PC-3 (cell line): ENCODE measurements at regions not wholly inside any gene's neighbourhood (a gene's known extent, or its start where the extent isn't known, plus 50 kb on each side); places are given as distances from the start of the nearest gene placed in this dataset.

Source experiments
- CTCF ChIP-seq: fragments of 300-600 bp; sonication (generic); conservative IDR thresholded peaks from 2 replicates; pipeline ENCODE4 v1.5.1; 2017; ENCODE audit warnings: antibody characterized with exemption, low read depth, mild to moderate bottlenecking, low read length
- EZH2 ChIP-seq: fragments of 300-600 bp; sonication (generic); IDR thresholded peaks from one replicate; pipeline ENCODE4 v1.6.1; 2017; ENCODE audit warnings: antibody characterized with exemption, mild to moderate bottlenecking, low read length; ENCODE audit not compliant: unreplicated experiment

- TF ChIP-seq EZH2, result no peak
- no peak for TF ChIP-seq CTCF
Observed at GRCh38 chr13:50419331-50419865, 404.2 kb downstream of the KCNRG start.
